Bone marrow (tissue), 2 donors: ENCODE measurements at regions not wholly inside any gene's neighbourhood (a gene's known extent, or its start where the extent isn't known, plus 50 kb on each side); places are given as distances from the start of the nearest gene placed in this dataset.

Experiments used
- DNase-seq, 2 donors: peaks; one replicate each; lab custom pipeline; 2025; lab: John Stamatoyannopoulos, UW

GRCh38 chr5:2010940-2011339 is 128.2 kb upstream of the IRX4 start:
- no peak for DNase-seq

DNA sequence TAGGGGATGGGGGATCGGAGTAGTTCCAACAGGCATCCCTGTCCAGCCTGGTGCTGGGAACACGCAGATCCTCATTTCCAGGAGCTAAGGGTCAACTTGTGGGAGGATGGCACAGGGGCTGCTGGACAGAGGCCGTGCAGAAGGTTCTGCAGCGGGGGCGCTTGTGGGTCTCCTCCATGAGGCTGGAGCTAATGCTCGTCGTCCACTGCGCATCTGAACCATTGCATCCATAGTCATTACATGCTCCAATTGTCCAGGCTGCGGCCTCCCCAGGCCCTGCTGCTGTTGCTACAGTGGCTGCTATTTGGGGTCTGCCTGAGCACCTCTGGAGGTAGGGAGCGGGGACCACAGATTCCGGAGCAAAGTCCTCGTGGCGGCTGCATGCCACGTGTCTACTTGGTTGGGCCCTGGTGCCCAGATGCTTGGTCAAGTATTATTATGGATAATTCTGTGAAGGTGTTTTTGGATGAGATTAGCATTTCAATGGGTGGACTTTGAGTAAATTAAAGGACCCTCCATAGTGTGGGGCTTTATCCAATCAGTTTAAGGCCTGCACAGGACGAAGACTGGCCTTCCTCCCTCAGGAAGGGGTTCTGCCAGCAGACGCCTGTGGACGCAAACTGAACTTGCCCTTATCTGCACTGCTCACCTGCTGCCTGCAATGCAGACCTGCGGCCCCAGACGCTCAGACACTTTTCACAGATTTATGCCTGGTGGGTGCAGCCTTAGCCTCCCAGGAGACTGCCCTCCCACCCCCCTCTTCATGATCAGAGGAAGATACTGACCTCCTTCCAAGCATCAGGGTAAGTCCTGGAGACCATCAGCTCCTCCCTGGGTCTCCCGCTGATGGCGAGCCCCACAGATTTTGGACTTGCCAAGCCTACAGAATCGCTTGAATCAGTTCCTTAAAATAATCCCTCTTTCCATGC is 127.5 kb upstream of the IRX4 start:
- no peak for DNase-seq

DNA sequence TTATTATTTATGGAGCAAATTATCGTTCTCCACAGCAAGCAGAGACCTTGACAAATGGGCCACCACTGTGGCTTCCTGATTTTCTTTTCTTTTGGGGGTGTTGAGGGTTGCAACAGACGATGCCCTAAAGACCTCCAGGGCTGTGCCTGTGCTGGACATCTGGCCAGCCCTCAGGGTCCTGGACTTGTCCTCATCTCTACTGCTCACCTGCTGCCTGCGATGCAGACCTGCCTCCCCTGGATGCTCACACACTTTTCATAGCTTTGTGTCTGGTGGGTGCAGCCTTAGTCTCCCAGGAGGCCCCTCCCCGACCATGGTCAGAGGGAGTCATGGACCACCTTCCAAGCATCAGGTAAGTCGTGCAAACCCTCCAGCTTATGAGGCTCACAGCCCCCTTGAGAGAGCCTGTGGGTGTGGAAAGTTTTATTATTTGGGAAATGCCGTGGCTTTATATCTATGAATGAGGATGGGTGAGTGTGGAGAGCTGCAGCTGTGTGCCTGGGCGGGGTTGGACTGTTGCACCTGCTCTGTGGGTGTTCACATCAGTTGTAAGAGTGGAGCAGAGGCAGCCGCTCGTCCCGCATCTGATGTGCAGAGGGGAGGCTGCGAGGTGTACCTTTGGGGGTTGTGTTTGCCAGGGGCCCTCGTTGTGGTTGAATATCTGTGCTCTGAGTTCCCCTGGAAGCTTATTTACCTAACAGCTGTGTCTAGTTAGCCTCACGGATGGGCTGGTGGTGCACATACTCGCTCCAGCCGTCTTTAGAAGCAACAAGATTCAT is 126.3 kb upstream of the IRX4 start:
- no peak for DNase-seq

DNA sequence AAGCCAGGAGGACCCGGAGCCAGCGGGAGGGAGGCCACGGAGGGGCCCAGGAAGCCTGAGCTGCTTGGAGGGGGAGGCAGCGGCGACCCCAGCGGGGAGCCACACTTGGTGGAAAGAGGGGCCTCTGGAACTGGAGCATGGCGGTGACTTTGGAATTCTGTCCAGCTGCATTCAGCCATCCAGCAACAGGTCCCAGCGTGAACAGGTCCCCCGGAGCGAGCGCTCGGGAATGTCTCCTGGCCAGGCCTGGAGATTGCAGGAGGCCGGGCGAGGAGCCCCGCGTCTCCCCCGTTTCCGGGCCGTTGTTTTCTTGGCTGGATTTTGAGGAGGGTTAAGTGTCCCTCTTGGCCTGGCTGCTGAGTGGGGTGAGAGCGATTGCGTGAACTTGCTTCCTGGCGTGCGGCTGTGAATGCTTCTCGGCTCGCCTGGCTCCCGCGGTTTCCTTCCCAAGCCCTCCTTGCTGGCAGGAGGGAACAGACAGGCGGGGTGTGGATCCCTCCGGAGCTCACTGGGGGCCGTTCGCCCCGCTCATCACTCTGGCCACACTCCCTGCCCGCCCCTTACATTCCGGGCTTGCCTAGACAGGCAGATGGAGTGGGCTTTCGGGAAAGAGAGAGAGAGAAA is 125.3 kb upstream of the IRX4 start:
- no peak for DNase-seq

DNA sequence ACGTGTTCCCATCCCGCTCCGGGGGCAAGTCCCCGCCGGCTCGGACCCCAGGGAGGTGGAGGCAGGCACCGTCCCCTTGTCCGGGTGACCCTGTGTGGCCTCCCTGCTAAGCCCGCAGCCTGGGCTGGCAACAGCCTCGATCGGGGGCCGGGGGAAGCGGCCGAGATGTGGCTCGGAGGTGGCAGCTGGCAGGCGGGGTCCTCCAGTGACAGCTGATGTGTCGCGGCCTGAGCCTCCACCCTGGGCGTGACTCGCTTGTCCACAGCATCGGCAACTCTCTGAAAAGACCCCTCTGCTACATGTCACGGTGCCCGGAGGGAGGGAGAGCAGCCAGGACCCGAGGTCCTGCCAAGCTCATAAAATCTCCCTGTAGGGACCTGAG is 124.8 kb upstream of the IRX4 start:
- no peak for DNase-seq

DNA sequence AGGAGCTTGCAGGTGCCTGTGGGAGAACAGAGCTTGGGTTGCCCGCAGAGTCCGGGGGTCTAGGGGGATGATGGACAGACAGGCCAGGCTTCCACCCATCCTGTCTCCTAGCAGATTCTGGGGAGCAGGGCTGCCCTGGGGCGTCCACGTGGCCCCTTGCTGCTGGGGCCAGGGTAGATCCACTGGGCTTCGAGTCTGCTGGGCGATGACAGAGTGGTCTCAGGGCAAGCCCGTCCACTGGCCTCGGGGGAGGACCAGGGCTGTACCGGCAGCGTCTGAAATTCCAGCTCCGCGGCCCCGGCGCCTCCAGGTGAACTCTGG is 124.2 kb upstream of the IRX4 start:
- DNase-seq: no peak

DNA sequence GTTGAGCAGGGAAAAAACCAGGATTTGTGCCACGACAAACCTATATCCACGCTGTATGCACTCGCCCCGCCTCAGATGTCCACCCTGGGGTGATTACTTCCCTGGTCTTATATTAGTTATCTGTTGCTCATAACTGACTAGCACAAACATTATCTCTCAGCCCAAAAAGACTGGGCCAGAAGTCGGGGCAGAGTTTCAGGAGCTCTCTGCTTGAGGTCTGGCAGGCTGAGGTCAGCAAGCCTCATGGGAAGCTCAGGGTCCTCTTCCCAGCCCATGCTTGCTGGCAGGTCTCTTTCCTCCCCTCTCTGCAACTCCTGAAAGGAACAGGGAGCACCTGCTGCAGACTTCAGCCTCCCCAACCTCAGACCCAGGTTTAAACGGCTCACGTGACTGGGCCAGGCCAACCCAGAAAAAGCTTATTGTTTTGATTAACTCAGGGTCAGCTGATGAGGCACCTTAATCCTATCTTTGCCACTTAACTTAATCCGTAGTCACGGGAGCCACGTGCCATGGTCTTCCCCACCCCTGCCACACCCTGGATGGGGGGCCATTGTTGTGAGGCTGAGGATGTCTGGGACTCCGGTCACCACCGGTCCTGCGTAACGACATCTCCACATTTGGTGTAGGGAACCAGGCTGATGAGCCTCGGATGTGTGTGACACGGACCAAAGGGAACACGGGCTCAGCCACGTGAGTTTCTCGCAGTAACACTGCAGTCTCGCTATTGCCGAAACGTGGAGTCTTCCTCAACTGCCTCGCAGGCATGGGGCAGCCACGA is 123.7 kb upstream of the IRX4 start:
- DNase-seq: no peak

DNA sequence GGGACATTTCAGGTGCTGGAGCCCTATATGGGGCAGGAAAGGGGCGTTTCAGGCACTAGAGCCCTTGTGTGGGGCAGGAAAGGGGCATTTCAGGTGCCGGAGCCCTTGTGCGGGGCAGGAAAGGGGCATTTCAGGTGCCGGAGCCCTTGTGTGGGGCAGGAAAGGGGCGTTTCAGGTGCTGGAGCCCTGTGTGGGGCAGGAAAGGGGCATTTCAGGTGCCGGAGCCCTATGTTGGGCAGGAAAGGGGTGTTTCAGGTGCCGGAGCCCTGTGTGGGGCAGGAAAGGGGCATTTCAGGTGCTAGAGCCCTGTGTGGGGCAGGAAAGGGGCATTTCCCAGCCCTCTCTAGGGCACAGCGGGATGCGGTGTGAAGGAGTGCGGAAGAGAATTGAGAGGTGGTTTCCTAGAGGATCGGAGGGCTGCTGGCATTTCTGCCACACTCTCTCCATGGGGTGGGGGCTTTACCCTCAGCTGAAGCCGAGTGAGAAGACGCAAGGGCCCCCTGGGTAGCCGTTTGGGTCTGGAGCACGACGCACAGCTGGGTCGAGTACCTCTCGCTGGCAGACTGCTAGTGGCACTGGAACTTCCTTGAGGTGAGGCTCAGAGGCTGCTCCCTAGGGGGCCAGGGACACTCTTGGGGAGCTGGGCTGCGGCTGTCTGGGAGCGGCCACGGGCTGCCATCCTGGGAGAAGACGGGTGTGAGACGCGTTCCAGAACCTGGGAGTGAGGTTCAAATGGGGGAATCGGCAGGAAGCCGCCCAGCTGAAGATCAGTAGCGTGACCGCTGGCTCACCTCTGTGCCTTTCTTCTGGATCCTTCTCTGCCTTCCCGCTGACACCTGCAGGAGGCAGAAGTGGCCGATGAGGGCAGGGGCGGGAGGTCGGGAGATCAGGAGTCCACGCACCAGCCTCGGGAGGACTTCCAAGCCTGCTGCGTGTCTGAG is 122.6 kb upstream of the IRX4 start:
- DNase-seq: no peak

GRCh38 chr5:2003690-2004365 is 121.1 kb upstream of the IRX4 start:
- DNase-seq: no peak

- no peak for DNase-seq
These were observed 120.5 kb upstream of the IRX4 start for GRCh38 chr5:2003206-2003605.

- DNase-seq: no peak
These were observed 118.6 kb upstream of the IRX4 start for GRCh38 chr5:2001300-2001699.

DNA sequence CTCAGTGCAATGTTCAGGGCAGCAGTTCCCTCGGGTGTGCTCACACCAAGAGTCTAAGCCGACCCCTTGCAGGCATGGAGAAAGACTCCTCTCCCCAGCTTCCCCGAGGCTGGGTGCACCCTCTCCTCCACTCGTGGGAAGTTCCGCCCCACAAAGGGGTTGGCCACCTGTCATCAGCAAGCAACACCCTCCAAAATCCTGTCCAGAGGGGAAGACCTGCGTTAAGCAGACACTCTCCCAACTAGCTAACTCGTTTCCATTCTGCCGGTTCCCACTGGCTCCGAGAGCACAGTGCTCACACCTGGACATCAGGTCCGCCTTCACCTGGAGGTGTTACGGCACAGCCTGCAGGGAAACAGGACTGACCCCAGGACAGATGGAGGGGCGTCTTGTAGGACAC is 117.9 kb upstream of the IRX4 start:
- DNase-seq: no peak

- DNase-seq: no peak
These were observed 117.1 kb upstream of the IRX4 start for GRCh38 chr5:1999794-2000193.

DNA sequence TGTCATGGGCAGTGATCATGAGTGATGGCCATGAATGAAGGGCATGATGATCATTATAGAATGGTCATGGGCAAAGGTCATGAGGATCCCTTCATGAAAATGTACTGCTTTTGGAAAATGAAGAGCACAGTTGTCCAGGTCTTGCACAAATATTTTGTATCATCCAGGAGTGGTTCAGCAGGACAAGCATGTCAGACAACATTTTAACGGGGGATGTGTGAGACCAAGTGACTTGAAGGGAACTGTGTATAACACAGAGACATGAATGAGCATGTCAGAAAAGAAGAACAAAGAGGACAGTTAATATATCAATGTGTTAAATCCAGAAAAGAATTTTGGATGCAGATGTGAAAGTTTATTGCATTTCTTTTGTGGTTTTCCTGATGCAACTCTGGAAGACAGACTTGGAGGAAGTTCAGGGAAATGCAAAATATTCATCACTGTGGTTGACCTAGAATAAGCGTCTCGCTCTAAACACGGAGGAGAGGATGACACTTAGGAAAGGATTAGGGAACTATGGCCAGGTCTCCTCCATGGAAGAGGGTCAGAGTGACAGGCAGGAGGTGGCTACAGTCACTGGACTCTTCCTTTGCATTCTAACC is 116.1 kb upstream of the IRX4 start:
- no peak for DNase-seq

- no peak for DNase-seq
These were observed 115.6 kb upstream of the IRX4 start for GRCh38 chr5:1998348-1998669.

- no peak for DNase-seq
These were observed 115.1 kb upstream of the IRX4 start for GRCh38 chr5:1997640-1998347.

DNA sequence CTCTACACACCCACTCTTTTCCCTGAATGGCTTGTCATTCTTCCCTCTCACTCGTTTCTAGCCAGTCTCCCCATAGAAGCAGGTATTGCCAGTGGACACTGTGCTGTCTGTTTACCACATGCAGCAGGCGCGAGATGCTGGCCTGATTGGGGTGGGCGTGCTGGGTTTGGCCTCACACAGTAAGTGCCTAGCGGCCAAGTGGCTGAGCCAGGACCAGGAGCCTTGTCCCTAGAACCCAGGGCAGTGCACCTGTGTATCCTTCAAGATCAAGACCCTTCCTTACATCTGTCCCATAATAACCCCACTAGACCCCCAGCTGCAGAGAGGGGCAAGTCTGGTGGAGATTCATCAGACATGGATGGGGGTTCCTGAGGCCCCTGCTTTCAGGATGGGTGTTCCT is 112.8 kb upstream of the IRX4 start:
- DNase-seq: no peak

DNA sequence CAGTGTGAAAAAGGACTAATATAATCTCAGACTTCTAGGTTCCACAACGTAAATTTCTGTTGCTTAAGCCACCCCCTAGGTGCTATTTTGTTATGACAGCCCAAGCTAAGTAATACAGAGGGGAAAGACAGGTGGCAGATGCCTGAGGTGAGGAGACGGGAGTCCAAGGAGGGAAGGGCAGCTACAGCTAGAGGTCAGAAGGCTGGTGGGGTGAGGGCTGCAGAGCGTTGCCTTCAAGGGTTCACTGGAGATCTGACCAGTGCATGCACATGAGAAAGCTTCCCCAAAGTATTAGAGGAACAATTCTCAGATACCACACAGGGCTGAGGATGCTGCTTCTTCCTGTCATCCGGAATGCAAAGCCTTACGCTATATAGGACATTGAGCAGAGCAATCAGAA is 104.7 kb upstream of the IRX4 start:
- no peak for DNase-seq

GRCh38 chr5:1985781-1986180 is 103.1 kb upstream of the IRX4 start:
- no peak for DNase-seq
